Tibial artery (tissue), 4 donors: ENCODE measurements at regions not wholly inside any gene's neighbourhood (a gene's known extent, or its start where the extent isn't known, plus 50 kb on each side); places are given as distances from the start of the nearest gene placed in this dataset.

Experiments used
- DNase-seq, 2 donors: peaks; one replicate each; pipeline ENCODE4 v3.0.0-alpha.2; 2019
- H3K27ac ChIP-seq, 2 donors: fragments of 200-600 bp; sonication (generic) in 1 of 2; 1 replicate in 1 of 2; 2 replicates in 1 of 2; pipeline ENCODE4 v1.5.1; 2018 to 2019; ENCODE audit warnings: mild to moderate bottlenecking in 1 of 2
- H3K27me3 ChIP-seq, 2 donors: fragments of 200-600 bp; sonication (generic) in 1 of 2; one replicate each; pipeline versions ENCODE4 v1.5.1 to v1.6.0; 2016 to 2019
- H3K36me3 ChIP-seq, 3 donors: fragments of 200-600 bp; sonication (generic) in 2 of 3; one replicate each; pipeline ENCODE4 v1.5.1; 2016 to 2019; ENCODE audit warnings: mild to moderate bottlenecking in 2 of 3
- H3K4me1 ChIP-seq, 4 donors: fragments of 200-600 bp; sonication (generic) in 2 of 4; 1 replicate in 3 of 4; 2 replicates in 1 of 4; pipeline ENCODE4 v1.5.1; 2016 to 2019
- H3K4me3 ChIP-seq, 2 donors: fragments of 200-600 bp; sonication (generic) in 1 of 2; 1 replicate in 1 of 2; 2 replicates in 1 of 2; pipeline ENCODE4 v1.5.1; 2018 to 2019; ENCODE audit warnings: mild to moderate bottlenecking in 2 of 2
- H3K9me3 ChIP-seq, 3 donors: fragments of 200-600 bp; sonication (generic) in 1 of 3; one replicate each; pipeline ENCODE4 v1.5.1; 2016 to 2019
- CTCF ChIP-seq, 2 experiments: fragments of 200-600 bp in 1 of 2; fragments of 450-650 bp in 1 of 2; IDR thresholded peaks; one replicate each; pipeline ENCODE4 v1.5.1; 2017 to 2019; ENCODE audit warnings: antibody characterized with exemption in 2 of 2, mild to moderate bottlenecking in 1 of 2, moderate library complexity in 1 of 2
- intact Hi-C: fragments of 100-400 bp; cut with DNase I; formaldehyde crosslinking; loops from one replicate; pipeline ENCODE4 v1.15.0; 2023; ENCODE audit warnings: low total_unique reads

- Histone ChIP-seq H3K36me3 (no peaks in the 10 kb centered on the region), H3K9me3 (no peaks in the 10 kb centered on the region), H3K27me3 (no peaks in the 10 kb centered on the region), H3K27ac (no peak overlapping the region), H3K4me1 (peaks cover 0 to 18% (median 3%) of the 10 kb centered on the region in 4 donors), H3K4me3 (no peak overlapping the region)
- intact Hi-C loops: no loop called here
- no peak for DNase-seq
- TF ChIP-seq CTCF (IDR thresholded peaks at IDR 0.05): no peak
Observed at GRCh38 chr9:550333-550732, 291.2 kb upstream of the DMRT1 start.

DNA sequence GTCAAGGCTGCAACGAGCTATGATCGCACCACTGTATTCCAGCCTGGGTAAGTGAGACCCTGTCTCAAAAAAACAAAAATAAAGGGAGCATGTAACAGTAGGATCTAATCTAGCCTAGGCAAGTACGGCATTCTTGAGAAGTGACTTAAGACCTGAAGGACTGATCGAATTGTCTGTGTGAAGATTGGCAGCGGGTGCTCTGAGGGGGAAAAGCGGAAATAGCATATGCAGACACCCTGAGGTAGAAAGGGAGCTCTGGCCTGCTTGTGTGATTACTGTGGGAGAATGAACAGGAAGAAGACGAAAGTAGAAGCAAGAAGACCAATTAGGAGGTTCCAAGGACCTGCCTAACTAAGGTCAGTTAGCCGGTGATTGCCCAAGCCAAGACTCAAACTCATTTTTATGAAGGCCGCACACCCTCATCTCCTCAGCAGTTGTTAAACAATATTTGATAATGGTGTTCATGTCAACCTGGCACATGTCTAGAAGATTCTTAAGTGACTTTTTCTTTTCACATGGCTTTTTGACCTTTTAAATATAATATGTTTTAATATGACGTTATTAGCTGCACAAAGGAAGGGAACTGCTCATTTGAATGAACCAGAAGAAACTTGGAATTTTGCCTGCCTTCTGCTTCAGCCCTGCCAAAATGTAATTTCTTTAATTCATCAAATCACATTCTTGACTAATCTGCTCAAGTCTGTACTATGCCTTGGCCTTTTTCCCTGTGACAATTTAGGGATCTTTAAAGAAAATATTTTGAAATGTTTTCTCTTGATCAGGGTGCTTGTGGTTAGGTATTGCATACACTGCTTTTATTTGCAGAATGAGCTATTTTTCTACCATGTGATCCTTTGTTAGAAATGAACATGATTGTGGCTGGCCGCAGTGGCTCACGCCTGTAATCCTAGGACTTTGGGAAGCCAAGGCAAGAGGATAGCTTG is 289.2 kb upstream of the DMRT1 start:
- Histone ChIP-seq H3K4me3 (no peak overlapping the region), H3K27me3 (no peaks in the 10 kb centered on the region), H3K4me1 (peaks cover 0 to 3% (median 0%) of the 10 kb centered on the region in 4 donors), H3K27ac (no peak overlapping the region), H3K36me3 (no peaks in the 10 kb centered on the region), H3K9me3 (no peaks in the 10 kb centered on the region)
- intact Hi-C loops: no loop called here
- no peak for TF ChIP-seq CTCF (IDR thresholded peaks at IDR 0.05)
- no peak for DNase-seq

- H3K9me3 ChIP-seq: no peaks in the 10 kb centered on the region
- no peak overlapping the region for H3K27ac ChIP-seq
- TF ChIP-seq CTCF (IDR thresholded peaks at IDR 0.05): no peak
- H3K4me1 ChIP-seq: no peaks in the 10 kb centered on the region
- H3K36me3 ChIP-seq: no peaks in the 10 kb centered on the region
- no peak overlapping the region for H3K4me3 ChIP-seq
- DNase-seq: no peak
- H3K27me3 ChIP-seq: no peaks in the 10 kb centered on the region
- intact Hi-C loops: no loop called here
Observed at GRCh38 chr9:555493-555892, 286.0 kb upstream of the DMRT1 start.

DNA sequence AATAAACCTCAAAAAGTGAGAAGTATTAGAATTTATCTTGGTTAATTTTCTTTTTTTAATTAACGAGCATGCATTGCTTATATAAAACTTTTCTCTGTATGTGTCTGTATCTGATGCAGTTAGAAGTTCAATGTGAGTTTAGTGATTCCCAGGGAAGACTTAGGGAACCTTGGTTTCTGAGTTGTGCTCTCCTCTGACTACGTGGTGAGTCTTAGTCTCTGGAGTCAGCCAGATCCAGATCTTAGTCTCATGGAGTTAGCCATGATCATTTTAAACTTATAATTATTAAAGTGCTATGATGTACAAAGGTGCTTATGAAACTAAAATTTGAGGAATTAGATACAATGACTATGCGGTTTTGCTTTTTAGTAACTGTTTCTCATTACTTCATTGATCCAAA is 285.3 kb upstream of the DMRT1 start:
- Histone ChIP-seq H3K9me3 (no peaks in the 10 kb centered on the region), H3K4me3 (no peak overlapping the region), H3K36me3 (no peaks in the 10 kb centered on the region), H3K27me3 (no peaks in the 10 kb centered on the region), H3K4me1 (no peaks in the 10 kb centered on the region), H3K27ac (no peak overlapping the region)
- intact Hi-C loops: no loop called here
- DNase-seq: no peak
- TF ChIP-seq CTCF (IDR thresholded peaks at IDR 0.05): no peak

DNA sequence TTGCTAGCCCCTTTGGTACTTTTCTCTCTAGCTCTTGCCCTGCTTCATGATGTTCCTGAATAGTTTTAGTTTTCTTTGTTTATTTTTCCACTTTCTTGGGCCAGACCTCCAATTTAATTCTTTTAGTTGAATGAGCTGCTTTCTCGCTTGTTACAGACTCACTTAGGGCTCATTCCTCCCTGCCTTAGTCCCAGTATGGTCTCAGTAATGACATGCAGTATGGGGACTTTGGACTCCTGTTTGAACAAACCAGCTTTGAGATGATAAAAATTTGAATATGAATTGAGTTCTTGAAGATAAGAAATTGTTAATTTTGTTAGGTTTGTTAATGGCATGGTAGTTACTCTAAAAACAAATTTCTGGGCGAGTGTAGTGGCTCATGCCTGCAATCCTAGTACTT is 284.8 kb upstream of the DMRT1 start:
- no peaks in the 10 kb centered on the region for H3K27me3 ChIP-seq
- no peaks in the 10 kb centered on the region for H3K4me1 ChIP-seq
- H3K27ac ChIP-seq: no peak overlapping the region
- no peak overlapping the region for H3K4me3 ChIP-seq
- H3K9me3 ChIP-seq: no peaks in the 10 kb centered on the region
- DNase-seq: no peak
- TF ChIP-seq CTCF (IDR thresholded peaks at IDR 0.05): no peak
- no peaks in the 10 kb centered on the region for H3K36me3 ChIP-seq
- intact Hi-C loops: no loop called here
